A673 (cell line): ENCODE measurements at regions not wholly inside any gene's neighbourhood (a gene's known extent, or its start where the extent isn't known, plus 50 kb on each side); places are given as distances from the start of the nearest gene placed in this dataset.
"Not testable (repeated sequence)": the region's sequence is repeated elsewhere in the genome, so short reads cannot be mapped to it uniquely, and the experiment has no call there.

Source experiments
- BruUV-seq: library from RNA; stranded (reverse); fragments of 400-500 nt; replicated peaks from 2 replicates; lab custom pipeline; 2021; lab: Mats Ljungman, UMichigan
- CTCF ChIA-PET: fragments of 300-600 bp; sonication (Branson Sonifier 250); formaldehyde crosslinking; loops from one replicate; lab custom pipeline; 2022; ENCODE audit warnings: antibody characterized with exemption; lab: Charles Lee
- POLR2A ChIA-PET: fragments of 300-600 bp; sonication (Branson Sonifier 250); formaldehyde crosslinking; loops from one replicate; lab custom pipeline; 2022; ENCODE audit warnings: antibody characterized with exemption; ENCODE audit not compliant: low non-redundant PET; lab: Charles Lee
- DNase-seq: peaks from one replicate; pipeline ENCODE4 v3.0.0-alpha.2; 2015; ENCODE audit warnings: low spot score
- H3K27ac ChIP-seq: fragments of 200-600 bp; sonication (generic); 2 replicates; pipeline ENCODE4 v1.5.1; 2016; ENCODE audit warnings: mixed run types, low read depth, mild to moderate bottlenecking, mixed read lengths, antibody characterized with exemption, low read length; ENCODE audit not compliant: poor library complexity, severe bottlenecking
- H3K27me3 ChIP-seq: fragments of 200-600 bp; sonication (generic); replicated peaks from 2 replicates; pipeline ENCODE4 v1.6.1; 2017; ENCODE audit warnings: mixed run types, low read depth, mild to moderate bottlenecking, mixed read lengths, antibody characterized with exemption, low read length; ENCODE audit not compliant: insufficient read depth, poor library complexity
- H3K36me3 ChIP-seq: fragments of 200-600 bp; sonication (generic); 2 replicates; pipeline ENCODE4 v1.6.1; 2016; ENCODE audit warnings: mixed run types, mild to moderate bottlenecking, mixed read lengths, antibody characterized with exemption, low read length; ENCODE audit not compliant: insufficient read depth, poor library complexity, severe bottlenecking
- H3K4me1 ChIP-seq: fragments of 200-600 bp; sonication (generic); 2 replicates; pipeline ENCODE4 v1.6.1; 2017; ENCODE audit warnings: mixed run types, mild to moderate bottlenecking, mixed read lengths, antibody characterized with exemption, low read length; ENCODE audit not compliant: insufficient read depth, poor library complexity, severe bottlenecking
- H3K4me3 ChIP-seq: fragments of 200-600 bp; sonication (generic); 2 replicates; pipeline ENCODE4 v1.5.1; 2016; ENCODE audit warnings: low read depth, mixed run types, mild to moderate bottlenecking, mixed read lengths, low read length; ENCODE audit not compliant: poor library complexity, severe bottlenecking
- H3K9me3 ChIP-seq: fragments of 200-600 bp; sonication (generic); 2 replicates; pipeline ENCODE4 v1.6.1; 2016; ENCODE audit warnings: mixed run types, low read depth, mild to moderate bottlenecking, mixed read lengths, antibody characterized with exemption, low read length; ENCODE audit not compliant: poor library complexity, severe bottlenecking
- CTCF ChIP-seq: fragments of 300-800, 200-600 bp; sonication (generic); conservative IDR thresholded peaks from 2 replicates; pipeline ENCODE4 v1.5.1; 2017; ENCODE audit warnings: low read depth, mild to moderate bottlenecking, antibody characterized with exemption, low read length, moderate library complexity, mixed read lengths
- EZH2 ChIP-seq: fragments of 200-600 bp; sonication (generic); IDR thresholded peaks from 2 replicates; pipeline ENCODE4 v1.6.1; 2017; ENCODE audit warnings: borderline replicate concordance, low read depth, mild to moderate bottlenecking, mixed read lengths, antibody characterized with exemption, low read length; ENCODE audit not compliant: poor library complexity, severe bottlenecking
- intact Hi-C: fragments of 100-400 bp; cut with micrococcal nuclease; formaldehyde crosslinking; loops from one replicate; pipeline ENCODE4 v1.10.0; 2022; ENCODE audit not compliant: unreplicated experiment

GRCh38 chr1:244297616-244298015 lies 154.1 kb downstream of the ADSS2 start:
- CTCF ChIA-PET, result no interaction called here
- intact Hi-C loops, result no loop called here
- TF ChIP-seq CTCF, result no peak
- TF ChIP-seq EZH2, result no peak
- H3K27ac ChIP-seq, result no peak overlapping the region
- H3K9me3 ChIP-seq, result no peaks in the 10 kb centered on the region
- BruUV-seq, result no TSS peak
- no peak for DNase-seq
- no peaks in the 10 kb centered on the region for H3K27me3 ChIP-seq
- no peaks in the 10 kb centered on the region for H3K36me3 ChIP-seq
- POLR2A ChIA-PET, result no interaction called here
- no peaks in the 10 kb centered on the region for H3K4me1 ChIP-seq
- no peak overlapping the region for H3K4me3 ChIP-seq

- BruUV-seq, H3K36me3 ChIP-seq, DNase-seq, H3K27ac ChIP-seq, H3K27me3 ChIP-seq, H3K4me1 ChIP-seq, POLR2A ChIA-PET, intact Hi-C loops, H3K4me3 ChIP-seq, H3K9me3 ChIP-seq: not testable (repeated sequence)
- CTCF ChIA-PET, result interaction anchor here (1.2 kb wide), 1 partner anchor 14 kb away, joined by 3 read pairs; no protein-coding TSS in a partner anchor
Measured at GRCh38 chr1:244300029-244300375, 151.7 kb downstream of the ADSS2 start.

GRCh38 chr1:244301595-244302130 lies 150.0 kb downstream of the ADSS2 start:
- Histone ChIP-seq H3K4me3 (no peak overlapping the region), H3K27ac (no peak overlapping the region), H3K27me3 (no peaks in the 10 kb centered on the region), H3K9me3 (no peaks in the 10 kb centered on the region), H3K36me3 (no peaks in the 10 kb centered on the region), H3K4me1 (no peaks in the 10 kb centered on the region)
- DNase-seq, result no peak
- BruUV-seq, result no TSS peak
- ChIA-PET CTCF (no interaction called here), POLR2A (no interaction called here)
- intact Hi-C loops, result no loop called here
- no peak for TF ChIP-seq EZH2
- no peak for TF ChIP-seq CTCF

- Histone ChIP-seq H3K4me1 (no peaks in the 10 kb centered on the region), H3K36me3 (no peaks in the 10 kb centered on the region), H3K9me3 (no peaks in the 10 kb centered on the region), H3K4me3 (no peak overlapping the region), H3K27ac (no peak overlapping the region), H3K27me3 (no peaks in the 10 kb centered on the region)
- no peak for DNase-seq
- no peak for TF ChIP-seq CTCF
- no peak for TF ChIP-seq EZH2
- ChIA-PET POLR2A (no interaction called here), CTCF (no interaction called here)
- intact Hi-C loops, result no loop called here
- no TSS peak for BruUV-seq
Measured at GRCh38 chr1:244302876-244303609, 148.7 kb downstream of the ADSS2 start.
